GM10266 (cell line): ENCODE measurements at regions not wholly inside any gene's neighbourhood (a gene's known extent, or its start where the extent isn't known, plus 50 kb on each side); places are given as distances from the start of the nearest gene placed in this dataset.

Source experiments
- DNase-seq: peaks from one replicate; pipeline ENCODE4 v3.0.0; 2012; ENCODE audit errors: extremely low spot score
- TF ChIP-seq, protein P1 (sequence below): IDR thresholded peaks from 2 replicates; pipeline ENCODE4 v1.5.1; 2012; ENCODE audit warnings: mild to moderate bottlenecking, low read depth; ENCODE audit not compliant: control insufficient read depth, insufficient read depth; ENCODE audit errors: missing control alignments

- no peak for DNase-seq
- TF ChIP-seq, protein P1, sequence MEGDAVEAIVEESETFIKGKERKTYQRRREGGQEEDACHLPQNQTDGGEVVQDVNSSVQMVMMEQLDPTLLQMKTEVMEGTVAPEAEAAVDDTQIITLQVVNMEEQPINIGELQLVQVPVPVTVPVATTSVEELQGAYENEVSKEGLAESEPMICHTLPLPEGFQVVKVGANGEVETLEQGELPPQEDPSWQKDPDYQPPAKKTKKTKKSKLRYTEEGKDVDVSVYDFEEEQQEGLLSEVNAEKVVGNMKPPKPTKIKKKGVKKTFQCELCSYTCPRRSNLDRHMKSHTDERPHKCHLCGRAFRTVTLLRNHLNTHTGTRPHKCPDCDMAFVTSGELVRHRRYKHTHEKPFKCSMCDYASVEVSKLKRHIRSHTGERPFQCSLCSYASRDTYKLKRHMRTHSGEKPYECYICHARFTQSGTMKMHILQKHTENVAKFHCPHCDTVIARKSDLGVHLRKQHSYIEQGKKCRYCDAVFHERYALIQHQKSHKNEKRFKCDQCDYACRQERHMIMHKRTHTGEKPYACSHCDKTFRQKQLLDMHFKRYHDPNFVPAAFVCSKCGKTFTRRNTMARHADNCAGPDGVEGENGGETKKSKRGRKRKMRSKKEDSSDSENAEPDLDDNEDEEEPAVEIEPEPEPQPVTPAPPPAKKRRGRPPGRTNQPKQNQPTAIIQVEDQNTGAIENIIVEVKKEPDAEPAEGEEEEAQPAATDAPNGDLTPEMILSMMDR, result no peak
Observed at GRCh38 chr18:27688581-27688980, 488.3 kb downstream of the CDH2 start.

GRCh38 chr18:27687351-27687979 is 489.5 kb downstream of the CDH2 start:
- no peak for DNase-seq
- TF ChIP-seq, protein P1, result no peak

DNA sequence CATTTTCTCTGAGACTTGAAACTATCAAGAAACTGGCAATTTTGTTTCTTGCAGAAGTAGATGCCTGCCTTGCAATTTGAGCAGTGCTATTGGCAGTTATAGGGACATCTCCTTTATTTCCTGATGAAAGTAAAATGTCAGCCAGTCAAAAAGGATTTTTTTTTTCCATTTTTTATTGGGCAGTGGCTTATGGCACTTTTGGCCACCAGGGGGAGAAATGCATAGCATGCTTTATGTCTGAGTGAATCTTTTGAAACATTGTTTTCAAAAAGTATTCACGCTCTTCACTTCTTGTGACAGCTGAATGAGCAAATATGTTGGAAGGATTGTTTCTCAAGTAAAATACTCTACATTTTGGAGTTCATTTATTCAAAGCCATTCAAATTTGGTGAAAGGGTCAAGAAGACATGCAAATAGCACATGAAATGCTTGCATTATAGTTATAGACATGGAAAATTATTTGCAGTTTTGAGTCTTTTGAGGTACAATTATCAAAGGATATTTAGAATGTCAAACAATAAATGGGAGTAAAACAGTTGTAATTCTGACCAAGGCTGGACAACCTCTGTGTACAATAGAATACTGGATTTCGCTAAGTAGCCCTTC is 491.0 kb downstream of the CDH2 start:
- DNase-seq, result no peak
- TF ChIP-seq, protein P1, result peak; percentile 46

DNA sequence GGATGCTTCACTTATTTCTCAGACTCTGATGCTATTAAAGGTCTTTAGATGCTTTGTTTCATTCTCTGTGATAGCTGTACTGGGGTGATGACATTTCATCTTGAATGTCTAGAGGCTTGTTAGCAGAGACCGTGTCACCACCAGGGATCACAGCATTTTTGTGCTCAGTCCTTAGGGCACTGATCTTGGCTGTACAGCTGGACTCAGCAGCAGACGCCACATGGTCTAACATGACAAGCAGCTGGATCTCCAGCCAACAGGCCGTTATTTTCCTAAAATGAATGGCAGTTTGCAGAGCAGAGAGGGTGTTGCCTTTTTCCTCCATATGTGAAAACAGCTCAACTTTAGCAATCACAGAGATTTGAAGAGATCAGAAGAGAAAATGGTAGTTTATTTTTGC is 491.8 kb downstream of the CDH2 start:
- TF ChIP-seq, protein P1, result no peak
- no peak for DNase-seq

DNA sequence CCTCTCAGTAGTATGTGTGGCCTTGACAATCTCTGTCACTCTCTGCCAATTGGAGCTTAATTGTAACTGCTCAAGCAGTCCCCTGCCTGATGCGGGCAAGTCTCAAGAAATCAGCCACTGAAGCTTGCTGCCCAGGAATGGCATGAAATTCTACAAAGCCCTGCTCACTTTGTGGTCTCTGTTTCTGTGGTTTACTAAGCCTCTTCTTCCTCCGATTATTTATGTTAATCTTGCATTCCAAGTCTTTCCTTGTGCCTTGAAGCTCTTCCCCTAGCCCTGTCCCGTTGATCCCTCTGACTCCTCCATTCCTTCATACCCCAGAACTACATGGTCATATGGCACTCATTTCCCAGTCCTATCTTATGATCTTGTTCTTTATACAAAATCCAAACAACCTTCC is 489.3 kb upstream of the CHST9 start:
- TF ChIP-seq, protein P1, result no peak
- no peak for DNase-seq

DNA sequence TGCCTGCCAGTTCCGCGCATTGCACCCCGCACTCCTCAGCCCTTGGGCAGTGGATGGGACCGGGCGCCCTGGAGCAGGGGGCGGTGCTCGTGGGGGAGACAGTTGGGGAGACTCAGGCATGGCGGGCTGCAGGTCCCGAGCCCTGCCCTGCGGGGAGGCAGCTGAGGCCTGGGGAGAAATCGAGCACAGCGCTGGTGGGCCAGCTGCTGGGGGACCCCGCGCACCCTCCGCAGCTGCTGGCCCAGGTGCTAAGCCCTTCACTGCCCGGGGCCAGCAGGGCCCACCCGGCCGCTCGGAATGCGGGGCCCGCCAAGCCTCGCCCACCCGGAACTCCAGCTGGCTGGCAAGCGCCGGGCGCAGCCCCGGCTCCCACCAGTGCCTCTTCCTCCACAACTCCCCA is 488.8 kb upstream of the CHST9 start:
- TF ChIP-seq, protein P1, result no peak
- no peak for DNase-seq

DNA sequence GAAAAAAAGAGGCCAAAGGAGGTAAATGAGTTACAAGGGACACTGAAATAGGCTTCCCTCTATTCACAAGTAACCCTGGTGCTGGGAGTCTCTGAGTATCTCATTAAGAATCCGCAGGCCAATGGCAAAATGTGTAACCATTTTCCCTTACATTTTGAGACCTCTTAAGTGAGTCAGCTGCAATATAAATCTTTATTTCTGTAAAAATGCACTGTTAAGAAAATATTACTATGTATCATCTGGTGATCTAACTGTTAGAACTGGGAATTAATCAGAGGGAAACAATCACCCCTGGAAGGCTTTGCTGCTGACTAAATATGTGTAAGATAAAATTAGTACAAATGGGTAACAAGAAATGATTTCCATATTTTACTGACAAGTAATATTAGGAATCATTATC is 483.1 kb upstream of the CHST9 start:
- TF ChIP-seq, protein P1, result no peak
- DNase-seq, result no peak
